ENCODE measurements at regions not wholly inside any gene's neighbourhood (a gene's known extent, or its start where the extent isn't known, plus 50 kb on each side); places are given as distances from the start of the nearest gene placed in this dataset.

DNA sequence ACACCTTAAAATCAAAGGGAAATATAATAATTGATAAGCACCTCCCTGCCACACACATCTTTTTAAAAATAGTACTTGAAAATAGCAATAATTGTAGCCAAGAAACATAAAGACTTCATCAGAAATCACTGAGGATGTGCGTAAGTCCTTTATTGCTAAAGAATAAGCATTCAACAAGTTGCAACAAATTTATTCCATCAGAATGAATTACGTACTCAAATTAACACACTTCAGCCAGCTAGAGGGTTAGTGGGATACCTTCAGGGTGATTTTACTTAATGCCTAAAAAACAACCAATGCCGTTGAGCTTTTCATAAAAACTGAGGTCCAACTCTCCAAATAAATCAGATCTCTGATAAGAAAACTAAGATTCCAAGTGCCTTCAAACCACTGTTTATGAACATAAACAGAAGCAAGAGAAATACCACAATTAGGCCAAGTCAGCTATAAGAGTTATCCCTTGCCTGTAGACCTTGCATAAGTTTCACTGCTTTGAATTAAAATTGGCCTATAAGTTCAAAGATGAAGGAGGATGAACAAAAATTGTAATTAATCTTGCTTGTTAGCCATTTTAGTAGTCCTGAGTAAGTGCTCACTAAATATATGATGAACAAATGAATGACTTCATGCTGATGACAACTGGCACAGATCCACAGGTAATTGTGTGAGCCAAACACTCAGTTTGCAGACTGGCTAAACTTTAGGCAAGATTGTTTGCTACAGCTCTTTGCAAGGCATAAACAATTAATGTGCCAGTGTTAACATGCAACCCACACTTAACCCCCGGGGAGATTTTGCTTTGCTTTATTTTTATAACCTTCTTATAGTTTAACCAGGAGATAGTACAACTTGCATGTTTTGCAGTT, 375.1 kb upstream of the THBS1 start:
- WGBS, result 92% methylated on average over 4 of the region's 4 CpGs
- intact Hi-C loops (cut with DNase I), result no loop called here
- no peaks in the 10 kb centered on the region for H3K27me3 ChIP-seq (ENCODE audit: control insufficient read depth, insufficient read depth)

DNA sequence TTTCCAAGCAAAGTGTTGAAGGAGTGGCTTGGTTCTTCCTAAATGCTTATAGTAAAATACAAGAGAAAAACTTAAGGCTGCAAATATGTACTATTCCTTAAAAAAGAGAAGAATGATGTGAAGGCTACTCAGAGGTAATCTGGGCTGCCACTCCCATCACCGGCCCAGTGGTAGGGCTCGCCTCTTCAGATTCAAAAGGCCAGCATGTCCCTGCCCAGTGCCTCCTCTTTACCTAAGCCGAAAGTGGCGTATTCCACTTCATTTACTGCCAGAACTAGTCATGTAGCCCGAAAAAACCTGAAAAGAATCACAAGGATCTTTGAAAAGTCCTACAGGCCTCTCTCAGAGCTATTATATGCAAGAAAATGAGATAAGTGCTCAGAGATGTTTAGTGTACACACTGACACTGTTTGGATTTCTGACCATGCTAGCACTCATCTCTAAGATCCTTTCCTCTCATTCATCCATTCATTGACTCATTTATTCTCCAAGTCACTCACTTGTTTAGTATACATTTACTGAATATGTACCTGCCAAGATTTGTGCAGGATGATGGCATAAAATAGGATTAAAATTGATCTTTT, 373.3 kb upstream of the THBS1 start:
- DNase-seq (no peak), ATAC-seq (no peak)
- 97% methylated on average over 5 of the region's 5 CpGs for WGBS
- Histone ChIP-seq H3K27me3 (ENCODE audit: control insufficient read depth, insufficient read depth) (no peaks in the 10 kb centered on the region), H3K4me1 (ENCODE audit: control insufficient read depth, insufficient read depth, low read length) (no peaks in the 10 kb centered on the region), H3K4me3 (ENCODE audit: low read length) (no peak overlapping the region), H3K27ac (ENCODE audit: low read length) (no peak overlapping the region), H3K9me3 (ENCODE audit: control insufficient read depth, low read length) (no peaks in the 10 kb centered on the region)
- intact Hi-C loops (cut with DNase I), result no loop called here

More for the DNA sequence above, 375.1 kb upstream of the THBS1 start:
- DNase-seq (no peak), ATAC-seq (no peak)
- H3K4me3 ChIP-seq (ENCODE audit: low read length), result no peak overlapping the region
- no peaks in the 10 kb centered on the region for H3K4me1 ChIP-seq (ENCODE audit: control insufficient read depth, insufficient read depth, low read length)
- no peak overlapping the region for H3K27ac ChIP-seq (ENCODE audit: low read length)
- H3K9me3 ChIP-seq (ENCODE audit: control insufficient read depth, low read length), result no peaks in the 10 kb centered on the region

DNA sequence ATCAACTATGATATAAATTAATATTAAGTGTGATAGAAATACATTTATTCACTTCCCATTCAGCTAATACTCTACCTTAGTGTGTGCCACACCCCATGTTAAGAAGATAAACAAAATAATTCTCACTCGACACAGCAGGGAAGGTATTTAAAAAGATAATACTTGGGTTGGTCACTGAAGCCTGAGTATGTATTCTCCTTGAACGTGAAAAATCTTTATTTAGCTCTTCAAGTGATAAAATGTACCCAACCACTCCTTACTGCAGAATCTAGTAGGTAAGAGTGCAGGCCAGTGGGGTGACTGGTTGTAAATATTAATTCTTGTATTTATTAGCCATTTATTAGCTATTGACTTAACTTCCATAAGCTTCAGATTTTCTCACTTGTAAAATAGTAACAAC, 372.7 kb upstream of the THBS1 start:
- intact Hi-C loops (cut with DNase I), result no loop called here
- DNase-seq (no peak), ATAC-seq (no peak)
- Histone ChIP-seq H3K4me1 (ENCODE audit: control insufficient read depth, insufficient read depth, low read length) (peaks cover under 1% of the 10 kb centered on the region), H3K4me3 (ENCODE audit: low read length) (no peak overlapping the region), H3K9me3 (ENCODE audit: control insufficient read depth, low read length) (no peaks in the 10 kb centered on the region), H3K27me3 (ENCODE audit: control insufficient read depth, insufficient read depth) (no peaks in the 10 kb centered on the region), H3K27ac (ENCODE audit: low read length) (no peak overlapping the region)
- WGBS, result 52% methylated on average over 2 of the region's 2 CpGs

DNA sequence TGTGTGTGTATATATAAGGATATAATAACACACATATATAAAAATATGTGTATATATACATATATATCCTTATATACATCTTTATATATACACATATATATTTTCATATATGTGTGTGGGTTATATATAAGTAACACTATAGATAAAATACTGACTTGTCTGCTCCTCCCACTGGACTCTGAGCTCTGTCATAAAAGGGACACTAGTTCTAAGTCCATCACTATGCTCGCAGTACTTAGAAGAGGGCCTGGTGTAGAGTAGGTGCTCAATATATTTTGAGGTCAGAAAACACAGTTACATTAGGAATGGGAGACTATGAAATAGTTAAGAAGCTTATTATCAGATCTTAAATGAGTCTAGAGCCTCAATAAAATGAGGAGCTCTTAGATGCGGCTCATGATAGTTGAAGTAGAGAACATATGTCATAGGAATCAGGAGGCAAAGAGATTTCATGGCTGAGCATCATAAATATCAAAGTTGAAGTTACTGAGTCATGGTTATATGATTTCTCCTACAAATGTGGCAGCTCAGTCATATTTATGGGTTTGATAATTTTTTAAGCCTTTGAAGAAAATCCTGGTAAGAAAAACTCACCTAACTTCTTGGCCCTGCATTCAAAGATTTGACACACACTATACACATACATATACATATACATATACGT, 371.2 kb upstream of the THBS1 start:
- Histone ChIP-seq H3K27ac (ENCODE audit: low read length) (no peak overlapping the region), H3K27me3 (ENCODE audit: control insufficient read depth, insufficient read depth) (no peaks in the 10 kb centered on the region), H3K9me3 (ENCODE audit: control insufficient read depth, low read length) (no peaks in the 10 kb centered on the region), H3K4me1 (ENCODE audit: control insufficient read depth, insufficient read depth, low read length) (peaks cover 3% of the 10 kb centered on the region), H3K4me3 (ENCODE audit: low read length) (no peak overlapping the region)
- ATAC-seq (no peak), DNase-seq (no peak)
- WGBS, result 97% methylated on average over 3 of the region's 3 CpGs
- intact Hi-C loops (cut with DNase I), result no loop called here

DNA sequence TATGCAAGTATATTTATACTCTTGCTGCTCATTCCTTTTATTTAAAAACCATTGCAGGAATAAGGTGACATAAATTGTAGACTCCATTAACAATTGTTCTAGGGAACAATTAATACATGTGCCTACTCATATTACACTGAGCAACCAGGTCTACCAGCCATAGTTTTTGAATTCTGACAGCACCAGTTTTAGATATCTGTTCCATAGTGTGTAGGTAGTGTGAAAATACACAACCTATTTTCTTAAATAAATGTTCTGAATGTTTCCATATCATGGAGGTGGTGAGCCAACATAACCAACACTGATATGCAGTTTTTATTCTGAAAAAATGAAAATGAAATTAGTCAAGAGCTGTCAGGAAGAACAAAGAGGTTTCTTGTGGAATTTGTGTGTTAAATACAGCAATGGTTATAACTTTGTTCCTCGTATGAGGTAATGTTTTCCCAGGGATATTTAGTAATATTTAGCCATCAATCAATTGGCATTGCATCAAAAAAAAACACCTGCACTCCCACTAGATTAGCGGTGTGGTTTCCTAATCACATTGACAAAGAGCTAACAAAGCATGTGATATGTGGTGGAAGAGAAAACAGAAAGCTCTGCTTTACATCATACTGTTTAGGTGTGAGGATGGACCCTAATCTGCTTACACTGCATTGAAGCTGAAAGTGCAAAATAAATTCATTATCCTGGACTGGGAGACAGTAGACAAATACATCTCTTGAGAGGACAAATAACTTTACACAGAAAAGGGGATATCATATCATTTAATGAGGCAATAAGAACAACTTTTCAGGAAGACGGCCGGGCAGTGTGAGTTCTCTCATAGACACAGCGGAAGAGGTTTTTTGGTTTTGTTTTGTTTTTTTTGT, 369.5 kb upstream of the THBS1 start:
- no peak overlapping the region for H3K4me3 ChIP-seq (ENCODE audit: low read length)
- H3K27ac ChIP-seq (ENCODE audit: low read length), result no peak overlapping the region
- peaks cover 3% of the 10 kb centered on the region for H3K4me1 ChIP-seq (ENCODE audit: control insufficient read depth, insufficient read depth, low read length)
- H3K9me3 ChIP-seq (ENCODE audit: control insufficient read depth, low read length), result no peaks in the 10 kb centered on the region
- no peak for DNase-seq
- no peaks in the 10 kb centered on the region for H3K27me3 ChIP-seq (ENCODE audit: control insufficient read depth, insufficient read depth)
- intact Hi-C loops (cut with DNase I), result no loop called here
- 74% methylated on average over 5 of the region's 5 CpGs for WGBS
- ATAC-seq, result no peak

DNA sequence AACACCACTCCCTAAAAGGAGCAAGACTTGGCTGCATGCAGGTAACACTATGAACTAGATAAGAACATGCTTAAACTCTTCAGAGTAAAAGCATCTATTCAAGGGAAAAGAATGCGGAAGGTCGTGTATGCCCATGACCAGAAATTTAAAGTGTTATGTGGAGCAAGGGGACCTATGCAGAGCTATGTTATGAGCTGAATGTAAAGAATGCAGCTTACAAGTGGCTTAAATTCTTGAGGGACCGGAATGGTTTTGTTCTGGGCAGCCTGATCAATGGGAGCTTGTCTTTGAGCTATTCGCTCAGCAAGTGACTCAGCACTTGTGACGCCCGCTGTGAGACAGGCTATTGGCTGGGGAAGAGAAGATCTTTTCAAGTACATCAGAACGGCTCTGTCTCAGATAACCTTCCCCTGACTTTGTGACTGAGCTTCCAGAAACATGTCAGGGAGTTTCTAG, 367.5 kb upstream of the THBS1 start:
- Histone ChIP-seq H3K27ac (ENCODE audit: low read length) (peak overlapping the region; percentile 85), H3K4me3 (ENCODE audit: low read length) (peak overlapping the region; percentile 25), H3K4me1 (ENCODE audit: control insufficient read depth, insufficient read depth, low read length) (peaks cover 3% of the 10 kb centered on the region), H3K9me3 (ENCODE audit: control insufficient read depth, low read length) (no peaks in the 10 kb centered on the region), H3K27me3 (ENCODE audit: control insufficient read depth, insufficient read depth) (no peaks in the 10 kb centered on the region)
- DNase-seq, result peak; percentile 79 to 83 (median 80)
- 38% methylated on average over 7 of the region's 7 CpGs for WGBS
- intact Hi-C loops (cut with DNase I), result no loop called here
- peak; percentile 93 to 98 for ATAC-seq

DNA sequence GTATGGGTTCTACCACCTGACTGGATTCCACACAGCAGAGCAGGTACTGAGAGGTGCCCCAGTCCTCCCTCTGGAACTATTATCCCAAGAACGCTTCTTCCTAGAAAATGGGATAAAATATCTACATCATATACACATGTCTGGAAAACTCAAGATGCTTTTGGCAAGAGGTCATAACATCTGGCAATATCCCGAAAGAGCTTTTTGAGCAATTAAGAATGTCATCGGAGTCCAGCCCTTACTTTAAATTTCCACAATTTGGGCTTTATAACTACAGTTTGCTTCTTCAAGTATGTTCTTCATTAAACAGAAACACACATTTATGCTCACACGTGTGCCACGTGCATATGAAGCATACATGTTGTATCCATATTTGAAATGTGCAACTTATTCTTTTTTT, 365.9 kb upstream of the THBS1 start:
- H3K27ac ChIP-seq (ENCODE audit: low read length), result no peak overlapping the region
- H3K9me3 ChIP-seq (ENCODE audit: control insufficient read depth, low read length), result no peaks in the 10 kb centered on the region
- no peak for DNase-seq
- 63% methylated on average over 5 of the region's 5 CpGs for WGBS
- ATAC-seq, result no peak
- H3K4me3 ChIP-seq (ENCODE audit: low read length), result no peak overlapping the region
- intact Hi-C loops (cut with DNase I), result no loop called here
- H3K27me3 ChIP-seq (ENCODE audit: control insufficient read depth, insufficient read depth), result no peaks in the 10 kb centered on the region
- peaks cover 3% of the 10 kb centered on the region for H3K4me1 ChIP-seq (ENCODE audit: control insufficient read depth, insufficient read depth, low read length)

DNA sequence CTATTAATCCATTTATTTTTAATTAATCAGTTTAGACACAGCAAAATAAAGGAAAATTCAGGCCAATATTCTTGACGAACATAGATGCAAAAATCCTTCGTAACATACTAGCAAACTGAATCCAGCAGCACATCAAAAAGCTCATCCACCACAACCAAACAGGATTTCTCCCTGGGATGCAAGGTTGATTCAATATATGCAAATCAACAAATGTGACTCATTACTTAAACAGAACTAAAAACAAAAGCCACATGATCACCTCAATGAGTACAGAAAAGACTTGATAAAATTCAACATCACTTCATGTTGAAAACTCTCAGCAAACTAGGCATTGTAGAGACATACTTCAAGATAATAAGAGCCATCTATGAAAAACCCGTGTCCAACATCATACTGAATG, 364.1 kb upstream of the THBS1 start:
- Histone ChIP-seq H3K27ac (ENCODE audit: low read length) (no peak overlapping the region), H3K4me1 (ENCODE audit: control insufficient read depth, insufficient read depth, low read length) (peaks cover 3% of the 10 kb centered on the region), H3K4me3 (ENCODE audit: low read length) (no peak overlapping the region), H3K9me3 (ENCODE audit: control insufficient read depth, low read length) (no peaks in the 10 kb centered on the region), H3K27me3 (ENCODE audit: control insufficient read depth, insufficient read depth) (no peaks in the 10 kb centered on the region)
- DNase-seq (no peak), ATAC-seq (no peak)
- 95% methylated on average over 3 of the region's 3 CpGs for WGBS
- intact Hi-C loops (cut with DNase I), result no loop called here

DNA sequence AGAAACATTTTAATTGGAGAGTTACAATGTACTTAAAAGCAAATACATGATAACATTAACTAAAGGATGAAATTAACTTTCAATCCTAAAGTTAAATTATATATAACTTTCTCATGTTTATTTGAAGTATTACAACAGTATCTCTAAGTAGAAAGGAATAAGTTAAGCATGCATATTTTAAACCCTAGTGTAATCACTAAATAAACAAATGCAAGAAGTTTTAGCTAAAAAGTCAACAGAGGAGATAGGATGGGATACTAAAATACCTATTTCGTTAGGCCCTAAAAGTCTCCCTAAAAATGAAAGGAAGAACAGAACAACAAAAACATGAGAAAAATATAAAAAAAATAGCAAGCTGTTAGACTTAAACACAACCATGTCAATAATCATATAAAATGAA, 361.3 kb upstream of the THBS1 start:
- intact Hi-C loops (cut with DNase I), result no loop called here
- Histone ChIP-seq H3K4me3 (ENCODE audit: low read length) (no peak overlapping the region), H3K27me3 (ENCODE audit: control insufficient read depth, insufficient read depth) (no peaks in the 10 kb centered on the region), H3K9me3 (ENCODE audit: control insufficient read depth, low read length) (no peaks in the 10 kb centered on the region), H3K4me1 (ENCODE audit: control insufficient read depth, insufficient read depth, low read length) (no peaks in the 10 kb centered on the region), H3K27ac (ENCODE audit: low read length) (no peak overlapping the region)
- DNase-seq (no peak), ATAC-seq (no peak)
- WGBS, result 69% methylated on average over 1 of the region's 1 CpG

DNA sequence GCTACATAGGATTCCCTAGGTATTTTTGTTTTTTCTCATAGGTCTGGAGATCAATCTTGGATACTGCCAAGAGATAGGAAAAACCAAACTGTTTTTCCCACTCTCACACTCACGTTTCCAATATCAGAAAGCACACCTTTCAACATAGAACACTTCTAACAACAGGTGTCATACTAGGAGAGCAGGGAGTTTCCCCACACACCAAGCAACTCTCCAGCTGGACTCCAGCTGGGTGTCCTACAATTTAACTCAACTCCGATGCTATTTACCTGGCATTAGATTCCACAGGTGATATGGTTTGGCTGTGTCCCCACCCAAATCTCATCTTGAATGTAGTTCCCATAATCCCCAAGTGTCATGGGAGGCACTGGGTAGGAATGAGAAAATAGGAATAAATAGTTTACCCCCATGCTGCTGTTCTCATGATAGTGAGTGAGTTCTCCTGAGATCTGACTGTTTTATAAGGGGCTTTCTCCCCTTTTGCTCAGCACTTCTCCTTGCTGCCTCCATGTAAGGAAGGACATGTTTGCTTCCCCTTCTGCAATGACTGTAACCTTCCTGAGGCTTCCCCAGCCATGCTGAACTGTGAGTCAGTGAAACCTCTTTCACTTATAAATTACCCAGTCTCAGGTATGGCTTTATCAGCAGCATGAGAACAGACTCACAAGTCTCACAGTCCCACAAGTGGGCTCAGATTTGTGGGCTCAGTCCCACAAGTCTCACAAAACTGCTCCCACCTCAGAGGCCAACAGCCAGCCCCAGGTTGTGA, 354.5 kb upstream of the THBS1 start:
- Histone ChIP-seq H3K9me3 (ENCODE audit: control insufficient read depth, low read length) (no peaks in the 10 kb centered on the region), H3K4me1 (ENCODE audit: control insufficient read depth, insufficient read depth, low read length) (peaks cover 3% of the 10 kb centered on the region), H3K4me3 (ENCODE audit: low read length) (no peak overlapping the region), H3K27me3 (ENCODE audit: control insufficient read depth, insufficient read depth) (no peaks in the 10 kb centered on the region), H3K27ac (ENCODE audit: low read length) (no peak overlapping the region)
- WGBS, result 93% methylated on average over 2 of the region's 2 CpGs
- no peak for DNase-seq
- intact Hi-C loops (cut with DNase I), result no loop called here
- no peak for ATAC-seq
